ENCODE measurements at regions not wholly inside any gene's neighbourhood (a gene's known extent, or its start where the extent isn't known, plus 50 kb on each side); places are given as distances from the start of the nearest gene placed in this dataset.

DNA sequence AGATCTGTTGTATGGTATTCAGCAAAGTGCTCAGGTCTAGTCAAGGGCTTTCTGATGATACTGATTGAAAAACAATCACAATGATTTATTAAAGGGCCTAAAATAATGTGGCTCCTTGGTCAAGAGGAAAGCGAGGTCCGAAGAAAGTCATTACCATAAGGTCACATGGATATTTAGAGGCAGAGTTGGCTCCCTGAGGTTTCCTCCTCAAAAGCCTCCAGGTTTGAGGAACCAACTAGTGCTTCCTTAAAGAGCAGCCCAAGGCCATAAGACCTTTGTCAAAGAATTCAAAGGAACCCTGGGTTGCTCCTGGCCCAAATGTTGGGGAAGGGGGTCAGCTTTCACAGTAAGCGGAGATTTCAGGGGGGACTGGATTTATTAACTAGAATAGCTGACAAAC lies 280.7 kb upstream of the ATP5MC3 start:
- TF ChIP-seq EZH2 (IDR thresholded peaks at IDR 0.05; ENCODE audit: insufficient read depth, poor library complexity, severe bottlenecking): no peak
- no peak for TF ChIP-seq EZH2phosphoT487 (IDR thresholded peaks at IDR 0.05; ENCODE audit: insufficient read depth, low read depth)

All from GM23248 (cell line).